ENCODE measurements at regions not wholly inside any gene's neighbourhood (a gene's known extent, or its start where the extent isn't known, plus 50 kb on each side); places are given as distances from the start of the nearest gene placed in this dataset.

- TF ChIP-seq CTCF (IDR thresholded peaks at IDR 0.05; ENCODE audit: low read depth, low read length, missing input control), result no peak
- TF ChIP-seq, protein P1, sequence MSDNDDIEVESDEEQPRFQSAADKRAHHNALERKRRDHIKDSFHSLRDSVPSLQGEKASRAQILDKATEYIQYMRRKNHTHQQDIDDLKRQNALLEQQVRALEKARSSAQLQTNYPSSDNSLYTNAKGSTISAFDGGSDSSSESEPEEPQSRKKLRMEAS (IDR thresholded peaks at IDR 0.05), result no peak
- TF ChIP-seq REST (IDR thresholded peaks at IDR 0.05), result no peak
- no peak for TF ChIP-seq RAD21 (IDR thresholded peaks at IDR 0.05)
- no peak for TF ChIP-seq EGR1 (IDR thresholded peaks at IDR 0.05; ENCODE audit: low read depth in 2 of 2)
- TF ChIP-seq RXRA (IDR thresholded peaks at IDR 0.05), result no peak
- no peak for TF ChIP-seq GABPA (IDR thresholded peaks at IDR 0.05 in 1 of 2, conservative IDR thresholded peaks at IDR 0.05 in 1 of 2)
- TF ChIP-seq JUND (IDR thresholded peaks at IDR 0.05), result no peak
- TF ChIP-seq, protein P2, sequence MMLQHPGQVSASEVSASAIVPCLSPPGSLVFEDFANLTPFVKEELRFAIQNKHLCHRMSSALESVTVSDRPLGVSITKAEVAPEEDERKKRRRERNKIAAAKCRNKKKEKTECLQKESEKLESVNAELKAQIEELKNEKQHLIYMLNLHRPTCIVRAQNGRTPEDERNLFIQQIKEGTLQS (IDR thresholded peaks at IDR 0.05), result no peak
- TF ChIP-seq TAF1 (conservative IDR thresholded peaks at IDR 0.05), result no peak
- TF ChIP-seq NR2F2 (IDR thresholded peaks at IDR 0.05), result no peak
- TF ChIP-seq HNF4G (IDR thresholded peaks at IDR 0.05), result no peak
- TF ChIP-seq FOXA1 (IDR thresholded peaks at IDR 0.05), result no peak
- TF ChIP-seq SP1 (IDR thresholded peaks at IDR 0.05), result no peak
Observed at GRCh38 chr12:96143392-96143791, 50.8 kb upstream of the ELK3 start.
